ENCODE measurements at regions not wholly inside any gene's neighbourhood (a gene's known extent, or its start where the extent isn't known, plus 50 kb on each side); places are given as distances from the start of the nearest gene placed in this dataset.

GRCh38 chr6:2426561-2427340 lies 181.3 kb upstream of the GMDS start:
- DNase-seq (ENCODE audit: low spot score) = no peak

GRCh38 chr6:2416128-2416712 lies 170.8 kb upstream of the GMDS start:
- DNase-seq (ENCODE audit: low spot score) = no peak

GRCh38 chr6:2414885-2415547 lies 169.6 kb upstream of the GMDS start:
- no peak for DNase-seq (ENCODE audit: low spot score)

- no peak for DNase-seq (ENCODE audit: low spot score)
Measured at GRCh38 chr6:2412731-2413130, 167.3 kb upstream of the GMDS start.

GRCh38 chr6:2410656-2411380 lies 165.4 kb upstream of the GMDS start:
- DNase-seq (ENCODE audit: low spot score) = no peak

GRCh38 chr6:2407525-2407924 lies 162.1 kb upstream of the GMDS start:
- no peak for DNase-seq (ENCODE audit: low spot score)

- no peak for DNase-seq (ENCODE audit: low spot score)
Measured at GRCh38 chr6:2404211-2404929, 159.0 kb upstream of the GMDS start.

- DNase-seq (ENCODE audit: low spot score) = no peak
Measured at GRCh38 chr6:2403546-2403945, 158.1 kb upstream of the GMDS start.

GRCh38 chr6:2396846-2397630 lies 151.6 kb upstream of the GMDS start:
- no peak for DNase-seq (ENCODE audit: low spot score)

GRCh38 chr6:2396042-2396657 lies 150.7 kb upstream of the GMDS start:
- no peak for DNase-seq (ENCODE audit: low spot score)

- no peak for DNase-seq (ENCODE audit: low spot score)
Measured at GRCh38 chr6:2388554-2389324, 143.3 kb upstream of the GMDS start.

- no peak for DNase-seq (ENCODE audit: low spot score)
Measured at GRCh38 chr6:2387445-2387844, 142.0 kb upstream of the GMDS start.

- no peak for DNase-seq (ENCODE audit: low spot score)
Measured at GRCh38 chr6:2385471-2385983, 140.1 kb upstream of the GMDS start.

- no peak for DNase-seq (ENCODE audit: low spot score)
Measured at GRCh38 chr6:2384528-2384927, 139.1 kb upstream of the GMDS start.

GRCh38 chr6:2381872-2382661 lies 136.7 kb upstream of the GMDS start:
- no peak for DNase-seq (ENCODE audit: low spot score)

GRCh38 chr6:2378891-2379652 lies 133.7 kb upstream of the GMDS start:
- DNase-seq (ENCODE audit: low spot score) = no peak

GRCh38 chr6:2378046-2378657 lies 132.7 kb upstream of the GMDS start:
- no peak for DNase-seq (ENCODE audit: low spot score)

All from CD4-positive, alpha-beta T cell treated with Interleukin-2 at 100 ng/mL for 4 hours (primary cell).